Thoracic aorta (tissue), 2 donors: ENCODE measurements at regions not wholly inside any gene's neighbourhood (a gene's known extent, or its start where the extent isn't known, plus 50 kb on each side); places are given as distances from the start of the nearest gene placed in this dataset.

Experiments
- ATAC-seq: fragments of 150-250 bp; one replicate; pipeline ENCODE4 v1.8.0; 2017; ENCODE audit warnings: low read depth; ENCODE audit not compliant: insufficient number of reproducible peaks, low FRiP score
- DNase-seq: peaks from one replicate; pipeline ENCODE4 v3.0.0-alpha.2; 2020; ENCODE audit warnings: low spot score
- H3K27ac ChIP-seq, 2 donors: fragments of 200-600 bp; sonication (generic); 1 replicate in 1 of 2; 2 replicates in 1 of 2; pipeline ENCODE4 v1.5.1; 2016; ENCODE audit warnings: mild to moderate bottlenecking in 2 of 2, moderate library complexity in 2 of 2
- H3K27me3 ChIP-seq: fragments of 200-600 bp; sonication (generic); replicated peaks from 2 replicates; pipeline ENCODE4 v1.6.0; 2016; ENCODE audit warnings: mild to moderate bottlenecking; ENCODE audit not compliant: insufficient read depth
- H3K36me3 ChIP-seq: fragments of 200-600 bp; sonication (generic); one replicate; pipeline ENCODE4 v1.5.1; 2016
- H3K4me1 ChIP-seq, 2 donors: fragments of 200-600 bp; sonication (generic); 1 replicate in 1 of 2; 2 replicates in 1 of 2; pipeline versions ENCODE4 v1.5.1 to v1.6.0; 2016; ENCODE audit warnings: low read depth in 2 of 2, mild to moderate bottlenecking in 1 of 2; ENCODE audit not compliant: control insufficient read depth in 1 of 2
- H3K4me3 ChIP-seq: fragments of 200-600 bp; sonication (generic); 2 replicates; pipeline ENCODE4 v1.5.1; 2016; ENCODE audit warnings: mild to moderate bottlenecking
- H3K9me3 ChIP-seq: fragments of 200-600 bp; sonication (generic); 2 replicates; pipeline ENCODE4 v1.5.1; 2016
- CTCF ChIP-seq: fragments of 200-600 bp; sonication (generic); IDR thresholded peaks from one replicate; pipeline ENCODE4 v1.5.1; 2019; ENCODE audit warnings: antibody characterized with exemption

- no peaks in the 10 kb centered on the region for H3K4me1 ChIP-seq
- no peak for DNase-seq
- H3K4me3 ChIP-seq = no peak overlapping the region
- no peaks in the 10 kb centered on the region for H3K36me3 ChIP-seq
- no peak for TF ChIP-seq CTCF
- no peaks in the 10 kb centered on the region for H3K27me3 ChIP-seq
- no peaks in the 10 kb centered on the region for H3K9me3 ChIP-seq
- no peak overlapping the region for H3K27ac ChIP-seq
- ATAC-seq = no peak
Measured at GRCh38 chr4:106429885-106430284, 61.3 kb upstream of the GIMD1 start.

GRCh38 chr4:106426069-106426468, 57.5 kb upstream of the GIMD1 start:
- H3K36me3 ChIP-seq = no peaks in the 10 kb centered on the region
- H3K27me3 ChIP-seq = no peaks in the 10 kb centered on the region
- H3K9me3 ChIP-seq = no peaks in the 10 kb centered on the region
- peaks cover 0 to 4% of the 10 kb centered on the region in 2 donors for H3K4me1 ChIP-seq
- H3K4me3 ChIP-seq = no peak overlapping the region
- no peak for DNase-seq
- H3K27ac ChIP-seq = no peak overlapping the region
- TF ChIP-seq CTCF = no peak
- no peak for ATAC-seq

GRCh38 chr4:106425576-106425975, 57.0 kb upstream of the GIMD1 start:
- ATAC-seq (no peak), DNase-seq (no peak)

GRCh38 chr4:106424426-106424825, 55.8 kb upstream of the GIMD1 start:
- no peak for TF ChIP-seq CTCF
- ATAC-seq (no peak), DNase-seq (no peak)
- Histone ChIP-seq H3K27ac (no peak overlapping the region), H3K4me1 (peaks cover 0 to 4% of the 10 kb centered on the region in 2 donors), H3K36me3 (no peaks in the 10 kb centered on the region), H3K4me3 (no peak overlapping the region), H3K27me3 (no peaks in the 10 kb centered on the region), H3K9me3 (no peaks in the 10 kb centered on the region)

More at GRCh38 chr4:106425576-106425975, 57.0 kb upstream of the GIMD1 start:
- no peak overlapping the region for H3K4me3 ChIP-seq
- no peaks in the 10 kb centered on the region for H3K36me3 ChIP-seq
- no peak overlapping the region for H3K27ac ChIP-seq
- peaks cover 0 to 4% of the 10 kb centered on the region in 2 donors for H3K4me1 ChIP-seq
- no peaks in the 10 kb centered on the region for H3K9me3 ChIP-seq
- no peaks in the 10 kb centered on the region for H3K27me3 ChIP-seq
- TF ChIP-seq CTCF = no peak

- Histone ChIP-seq H3K9me3 (no peaks in the 10 kb centered on the region), H3K27me3 (no peaks in the 10 kb centered on the region), H3K27ac (no peak overlapping the region), H3K4me3 (no peak overlapping the region), H3K4me1 (peaks cover 0 to 4% of the 10 kb centered on the region in 2 donors), H3K36me3 (no peaks in the 10 kb centered on the region)
- TF ChIP-seq CTCF = no peak
- ATAC-seq (no peak), DNase-seq (no peak)
Measured at GRCh38 chr4:106423791-106424190, 55.2 kb upstream of the GIMD1 start.
